HUES64 (cell line): ENCODE measurements at regions not wholly inside any gene's neighbourhood (a gene's known extent, or its start where the extent isn't known, plus 50 kb on each side); places are given as distances from the start of the nearest gene placed in this dataset.

Experiments
- H3K27ac ChIP-seq: 2 replicates; pipeline ENCODE4 v1.7.0; 2013; ENCODE audit warnings: low read depth, low read length, inconsistent platforms
- H3K27me3 ChIP-seq: 2 replicates; pipeline ENCODE4 v1.6.1; 2013; ENCODE audit warnings: mild to moderate bottlenecking, low read length; ENCODE audit not compliant: insufficient read depth
- H3K36me3 ChIP-seq: 2 replicates; pipeline ENCODE4 v1.6.1; 2013; ENCODE audit warnings: mild to moderate bottlenecking, low read length; ENCODE audit not compliant: insufficient read depth
- H3K4me1 ChIP-seq: 2 replicates; pipeline ENCODE4 v1.6.1; 2013; ENCODE audit warnings: mild to moderate bottlenecking, low read length, moderate library complexity; ENCODE audit not compliant: insufficient read depth
- H3K4me3 ChIP-seq: 2 replicates; pipeline ENCODE4 v1.5.1; 2013; ENCODE audit warnings: mild to moderate bottlenecking, low read length, moderate library complexity
- H3K9ac ChIP-seq: 2 replicates; pipeline ENCODE4 v1.6.1; 2013; ENCODE audit warnings: mild to moderate bottlenecking, low read depth, low read length
- H3K9me3 ChIP-seq: 2 replicates; pipeline ENCODE4 v1.6.1; 2013; ENCODE audit warnings: low read depth, low read length; ENCODE audit not compliant: insufficient read depth
- WGBS: fragments of 150-250, 120-280 bp; methylation state at CpG from one replicate; pipeline ENCODE4 v1.1.7; 2013; ENCODE audit warnings: missing lambda C conversion rate; 5-methylcytosine and 5-hydroxymethylcytosine counted together

DNA sequence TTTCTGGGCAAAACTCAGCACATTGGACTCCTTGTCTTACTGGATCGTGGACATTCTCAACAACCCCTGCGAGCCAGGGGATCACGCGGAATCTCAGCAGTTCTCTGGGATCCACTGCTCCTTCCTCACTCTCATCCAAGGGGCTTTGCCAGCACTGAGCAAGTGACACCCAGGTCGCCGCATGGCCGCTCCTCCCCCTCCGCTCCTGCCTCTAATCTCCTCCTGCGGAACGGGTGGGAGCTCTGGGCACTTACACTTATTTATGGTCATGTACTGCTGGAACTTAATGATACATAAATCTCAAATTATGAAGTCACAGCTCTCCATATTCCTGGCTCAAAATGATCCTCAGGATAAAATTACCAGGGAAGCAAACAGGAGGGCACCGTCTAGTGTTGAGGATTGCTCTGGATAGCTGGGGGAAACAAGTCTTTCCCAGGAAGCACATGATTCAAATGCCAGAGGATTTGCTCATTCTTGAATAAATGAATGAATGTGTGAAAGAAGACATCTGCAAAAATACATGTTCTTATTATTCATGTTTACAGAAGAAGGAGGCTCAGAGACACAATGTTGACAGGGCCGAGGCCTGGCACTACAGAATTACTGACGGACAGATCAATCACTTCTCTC, 1077.3 kb downstream of the TBC1D22A start:
- Histone ChIP-seq H3K27ac (no peak overlapping the region), H3K27me3 (no peaks in the 10 kb centered on the region), H3K9me3 (no peaks in the 10 kb centered on the region; the same call in 1 of the 2 replicates), H3K4me3 (no peak overlapping the region), H3K36me3 (no peaks in the 10 kb centered on the region), H3K4me1 (no peaks in the 10 kb centered on the region), H3K9ac (no peak overlapping the region)
- 93% methylated on average over 13 of the region's 13 CpGs for WGBS

DNA sequence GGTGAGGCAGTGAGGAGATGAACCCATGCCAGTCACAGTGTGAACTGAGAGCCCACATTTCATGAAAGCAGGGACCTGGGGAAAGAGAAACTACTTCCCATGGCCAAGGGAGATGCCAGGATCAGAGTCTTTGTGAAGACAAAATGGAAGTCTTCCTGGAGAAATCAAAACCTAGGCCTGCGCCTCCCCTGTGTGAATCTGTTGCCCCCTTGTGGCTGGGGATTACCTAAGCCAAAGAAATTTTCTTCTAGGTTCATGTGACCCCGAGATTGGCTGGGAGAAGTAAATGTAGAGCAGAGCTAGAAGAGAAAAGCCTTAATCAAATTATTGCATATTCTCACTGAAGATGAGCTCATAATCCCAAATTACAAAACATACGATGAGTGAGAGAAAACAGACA, 1075.3 kb downstream of the TBC1D22A start:
- Histone ChIP-seq H3K9me3 (no peaks in the 10 kb centered on the region; the same call in 1 of the 2 replicates), H3K27me3 (no peaks in the 10 kb centered on the region)

DNA sequence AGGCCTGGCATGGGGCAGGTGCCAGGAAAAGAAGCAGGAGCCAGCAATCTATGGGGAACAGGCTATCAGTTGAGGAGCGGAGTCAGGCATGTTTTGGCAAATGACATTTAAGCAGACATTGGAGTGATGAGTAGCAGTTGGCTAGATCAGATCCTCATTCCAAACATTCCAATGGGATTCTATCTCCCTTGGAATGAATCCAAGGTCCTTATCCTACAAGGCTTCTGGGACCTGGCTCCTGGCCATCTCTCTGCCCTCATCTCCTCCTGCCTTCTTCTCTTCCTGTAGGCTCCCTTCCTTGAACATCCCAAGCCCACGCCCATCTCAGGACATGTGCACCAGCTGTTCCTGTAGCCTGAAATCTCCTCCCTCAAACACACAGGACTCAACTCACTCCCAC, 1074.5 kb downstream of the TBC1D22A start:
- Histone ChIP-seq H3K36me3 (no peaks in the 10 kb centered on the region), H3K27me3 (no peaks in the 10 kb centered on the region), H3K9me3 (no peaks in the 10 kb centered on the region; the same call in 1 of the 2 replicates), H3K27ac (no peak overlapping the region), H3K9ac (no peak overlapping the region), H3K4me1 (no peaks in the 10 kb centered on the region), H3K4me3 (no peak overlapping the region)
- 94% methylated on average over 2 of the region's 2 CpGs for WGBS

More for the DNA sequence above, 1075.3 kb downstream of the TBC1D22A start:
- Histone ChIP-seq H3K36me3 (no peaks in the 10 kb centered on the region), H3K4me3 (no peak overlapping the region), H3K9ac (no peak overlapping the region), H3K27ac (no peak overlapping the region), H3K4me1 (no peaks in the 10 kb centered on the region)
- WGBS, result 83% methylated on average over 2 of the region's 3 CpGs

DNA sequence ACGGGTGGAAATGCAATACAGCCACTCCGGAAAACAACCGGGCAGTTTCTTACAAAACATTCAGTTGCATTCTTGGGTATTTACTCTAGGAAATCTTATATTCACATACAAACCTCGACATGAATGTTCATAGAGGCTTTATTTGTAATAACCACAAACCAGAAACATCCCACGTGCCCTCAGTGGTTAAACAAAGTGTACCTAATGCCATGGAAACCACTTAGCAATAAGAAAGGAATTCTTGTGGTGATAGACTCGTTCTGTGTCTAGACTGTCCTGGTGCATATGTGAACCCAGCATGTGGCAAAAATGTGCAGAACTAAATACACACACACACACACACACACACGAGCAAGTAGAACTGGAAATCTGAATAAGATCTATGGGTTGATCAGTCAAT, 1073.3 kb downstream of the TBC1D22A start:
- Histone ChIP-seq H3K36me3 (no peaks in the 10 kb centered on the region), H3K9me3 (no peaks in the 10 kb centered on the region; the same call in 1 of the 2 replicates), H3K4me1 (no peaks in the 10 kb centered on the region), H3K27ac (no peak overlapping the region), H3K9ac (no peak overlapping the region), H3K4me3 (no peak overlapping the region), H3K27me3 (no peaks in the 10 kb centered on the region)
- 89% methylated on average over 7 of the region's 7 CpGs for WGBS

DNA sequence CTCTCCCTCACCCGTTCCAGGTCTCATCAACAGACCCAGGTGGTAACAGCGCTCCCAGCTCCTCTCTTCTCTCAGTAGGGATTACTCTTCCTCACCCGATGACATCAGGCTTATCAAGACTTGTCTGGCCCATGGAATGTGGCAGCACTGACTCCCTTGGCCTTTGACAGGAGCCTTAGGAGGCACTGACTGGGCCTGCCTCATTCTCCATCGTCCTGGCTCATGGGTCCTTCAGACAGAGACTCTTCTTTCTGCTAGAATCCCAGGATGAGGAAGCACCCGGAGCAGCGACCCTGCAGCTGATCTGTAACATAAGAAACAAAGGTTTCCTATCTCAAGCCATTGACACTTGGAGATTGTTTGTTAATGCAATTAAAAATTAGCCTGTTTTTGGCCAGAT, 1063.6 kb downstream of the TBC1D22A start:
- 73% methylated on average over 6 of the region's 6 CpGs for WGBS
- Histone ChIP-seq H3K4me3 (no peak overlapping the region), H3K4me1 (no peaks in the 10 kb centered on the region), H3K36me3 (no peaks in the 10 kb centered on the region), H3K9me3 (peaks cover 6% of the 10 kb centered on the region; the same call in 1 of the 2 replicates), H3K27ac (no peak overlapping the region), H3K27me3 (no peaks in the 10 kb centered on the region), H3K9ac (no peak overlapping the region)

DNA sequence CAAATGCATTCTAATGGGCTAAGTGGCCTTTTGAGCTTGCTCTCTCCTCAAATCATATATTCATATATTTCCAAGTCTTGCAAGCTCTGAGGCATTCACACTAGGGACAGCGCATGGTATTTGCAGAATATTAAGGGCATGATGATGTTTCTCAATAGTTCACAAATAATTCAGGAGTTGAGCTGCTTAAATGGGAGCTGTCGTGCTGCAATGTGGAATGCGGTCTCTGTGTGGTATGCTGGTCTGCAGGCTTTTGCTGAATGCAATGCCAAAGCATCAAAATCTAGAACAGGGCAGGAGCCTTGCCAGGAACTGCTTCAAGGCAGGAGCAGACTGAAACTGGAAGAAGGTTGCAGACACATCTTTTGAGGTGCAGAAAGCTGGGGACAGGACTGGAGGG, 1060.0 kb downstream of the TBC1D22A start:
- H3K9ac ChIP-seq, result no peak overlapping the region
- no peaks in the 10 kb centered on the region for H3K27me3 ChIP-seq
- no peaks in the 10 kb centered on the region for H3K4me1 ChIP-seq
- H3K4me3 ChIP-seq, result no peak overlapping the region
- 94% methylated on average over 3 of the region's 3 CpGs for WGBS
- no peak overlapping the region for H3K27ac ChIP-seq
- no peaks in the 10 kb centered on the region for H3K36me3 ChIP-seq
- peaks cover 15% of the 10 kb centered on the region; the same call in 1 of the 2 replicates for H3K9me3 ChIP-seq

DNA sequence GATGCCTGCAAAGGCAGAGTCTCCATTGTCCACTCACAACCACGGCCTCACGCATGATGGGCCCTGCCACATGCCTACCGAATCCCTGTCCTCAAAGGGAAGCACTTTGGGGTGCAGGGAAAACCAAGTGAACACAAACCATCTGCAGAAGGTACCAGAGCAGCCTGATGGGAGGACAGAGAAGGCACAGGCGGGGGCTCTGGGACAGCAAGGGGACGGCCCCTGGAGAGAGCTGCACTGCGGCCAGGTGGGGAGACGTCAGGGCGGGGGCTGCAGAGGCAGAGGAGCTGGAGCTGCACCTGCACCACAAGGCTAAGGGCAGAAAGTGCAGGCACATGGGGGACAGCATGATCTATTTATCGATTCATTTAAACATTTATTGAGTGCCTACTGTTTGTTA, 1056.0 kb downstream of the TBC1D22A start:
- no peak overlapping the region for H3K9ac ChIP-seq
- H3K4me1 ChIP-seq, result no peaks in the 10 kb centered on the region
- H3K4me3 ChIP-seq, result no peak overlapping the region
- no peaks in the 10 kb centered on the region for H3K27me3 ChIP-seq
- no peak overlapping the region for H3K27ac ChIP-seq
- 89% methylated on average over 8 of the region's 9 CpGs for WGBS
- peaks cover 20% of the 10 kb centered on the region; the same call in 1 of the 2 replicates for H3K9me3 ChIP-seq
- no peaks in the 10 kb centered on the region for H3K36me3 ChIP-seq

DNA sequence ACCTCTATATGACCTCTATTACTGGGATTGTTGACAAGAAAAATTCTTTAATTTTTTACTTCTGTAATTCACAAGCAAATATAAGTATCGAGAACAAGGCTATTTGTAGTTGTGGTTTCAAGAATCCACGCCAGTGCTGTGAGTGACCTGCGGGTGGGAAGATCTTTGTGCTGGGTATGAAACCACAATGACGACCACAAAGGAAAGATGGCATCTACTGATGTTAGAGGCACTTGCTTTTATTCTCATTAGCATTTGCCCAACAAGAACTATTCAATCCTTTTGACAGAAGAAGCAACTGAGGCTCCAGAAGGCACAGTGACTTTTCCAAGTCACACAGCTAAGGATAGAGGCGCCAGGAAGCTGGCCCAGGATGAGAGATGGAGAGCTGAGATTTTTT, 1054.9 kb downstream of the TBC1D22A start:
- no peaks in the 10 kb centered on the region for H3K36me3 ChIP-seq
- H3K4me3 ChIP-seq, result no peak overlapping the region
- H3K27ac ChIP-seq, result no peak overlapping the region
- H3K9me3 ChIP-seq, result peaks cover 20% of the 10 kb centered on the region; the same call in 1 of the 2 replicates
- WGBS, result 86% methylated on average over 5 of the region's 5 CpGs
- H3K4me1 ChIP-seq, result no peaks in the 10 kb centered on the region
- no peak overlapping the region for H3K9ac ChIP-seq
- H3K27me3 ChIP-seq, result no peaks in the 10 kb centered on the region

DNA sequence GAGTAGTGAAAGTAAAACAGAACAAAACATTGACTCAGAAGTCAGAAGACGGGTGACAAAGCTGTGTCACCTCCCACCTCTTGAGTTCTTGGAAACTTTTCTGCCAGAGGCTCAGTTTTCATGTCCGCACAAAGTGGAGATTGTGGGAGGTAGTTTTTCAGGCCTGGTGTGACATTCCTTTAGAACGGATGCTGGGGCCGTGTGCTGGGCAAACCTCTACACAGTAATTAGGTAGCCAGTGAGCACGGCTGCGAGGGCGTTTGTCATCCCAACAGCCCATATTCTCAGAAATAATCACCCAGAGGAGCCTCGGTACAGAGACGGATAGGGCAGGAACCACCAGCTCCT, 1054.4 kb downstream of the TBC1D22A start:
- no peaks in the 10 kb centered on the region for H3K36me3 ChIP-seq
- H3K4me3 ChIP-seq, result no peak overlapping the region
- WGBS, result 90% methylated on average over 9 of the region's 9 CpGs
- H3K27ac ChIP-seq, result no peak overlapping the region
- H3K9ac ChIP-seq, result no peak overlapping the region
- no peaks in the 10 kb centered on the region for H3K4me1 ChIP-seq
- H3K9me3 ChIP-seq, result peaks cover 20% of the 10 kb centered on the region; the same call in 1 of the 2 replicates
- H3K27me3 ChIP-seq, result no peaks in the 10 kb centered on the region

DNA sequence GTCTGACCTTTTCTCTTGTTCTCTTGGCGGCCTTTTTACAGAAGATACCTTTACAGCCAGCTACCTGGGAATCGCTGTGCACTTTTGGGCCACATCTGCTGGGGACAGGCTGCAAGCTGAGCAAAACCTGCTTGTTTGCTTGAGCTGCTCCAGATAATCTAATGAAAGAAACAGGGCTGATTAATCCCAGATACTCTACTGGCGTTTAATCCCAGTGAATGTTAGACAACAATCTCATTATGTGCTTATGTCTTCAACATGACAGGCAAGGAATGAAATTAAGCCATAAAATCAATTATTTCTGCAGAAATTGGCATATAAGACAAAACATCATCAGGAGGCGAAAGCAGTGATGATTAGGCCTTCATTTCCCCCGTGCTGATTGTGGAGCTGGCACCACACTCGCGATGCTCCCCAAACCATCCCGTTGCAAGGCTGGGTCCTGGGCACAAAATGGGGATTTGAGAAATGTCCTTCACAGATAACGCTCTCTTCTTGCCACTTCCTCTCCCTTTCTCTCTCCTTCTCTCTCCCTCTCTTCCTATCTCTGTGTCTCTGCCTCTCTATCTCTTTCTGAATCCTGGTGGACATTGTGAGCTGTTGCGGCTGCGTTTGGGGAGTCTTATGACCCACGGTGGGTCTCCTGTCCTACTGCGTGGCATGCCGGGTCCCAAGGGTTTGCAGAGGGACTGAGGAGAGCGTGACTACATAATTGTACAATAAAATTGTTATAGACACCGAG, 1053.8 kb downstream of the TBC1D22A start:
- no peaks in the 10 kb centered on the region for H3K36me3 ChIP-seq
- WGBS, result 90% methylated on average over 16 of the region's 16 CpGs
- H3K27me3 ChIP-seq, result no peaks in the 10 kb centered on the region
- no peaks in the 10 kb centered on the region for H3K4me1 ChIP-seq
- H3K4me3 ChIP-seq, result no peak overlapping the region
- H3K27ac ChIP-seq, result no peak overlapping the region
- peaks cover 20% of the 10 kb centered on the region; the same call in 1 of the 2 replicates for H3K9me3 ChIP-seq
- H3K9ac ChIP-seq, result no peak overlapping the region

DNA sequence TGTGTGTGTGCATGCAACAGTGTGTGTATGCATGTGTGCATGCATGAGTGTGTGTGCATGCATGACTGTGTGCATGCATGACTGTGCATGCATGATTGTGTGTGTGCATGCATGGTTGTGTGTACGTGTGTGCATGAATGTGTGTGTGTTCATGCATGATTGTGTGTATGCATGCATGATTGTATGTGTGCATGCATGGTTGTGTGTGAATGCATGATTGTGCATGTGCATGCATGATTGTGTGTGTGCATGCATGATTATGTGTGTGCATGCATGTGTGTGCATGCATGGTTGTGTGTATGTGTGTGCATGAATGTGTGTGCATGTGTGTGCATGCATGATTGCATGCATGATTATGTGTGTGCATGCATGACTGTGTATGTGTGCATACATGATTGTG, 1052.0 kb downstream of the TBC1D22A start:
- no peaks in the 10 kb centered on the region for H3K36me3 ChIP-seq
- no peak overlapping the region for H3K9ac ChIP-seq
- H3K27ac ChIP-seq, result no peak overlapping the region
- H3K27me3 ChIP-seq, result no peaks in the 10 kb centered on the region
- peaks cover 16% of the 10 kb centered on the region; the same call in 1 of the 2 replicates for H3K9me3 ChIP-seq
- no peak overlapping the region for H3K4me3 ChIP-seq
- H3K4me1 ChIP-seq, result no peaks in the 10 kb centered on the region
- 90% methylated on average over 1 of the region's 1 CpG for WGBS
